ENCODE measurements at regions not wholly inside any gene's neighbourhood (a gene's known extent, or its start where the extent isn't known, plus 50 kb on each side); places are given as distances from the start of the nearest gene placed in this dataset.

GRCh38 chr6:113370508-113371502 is 486.3 kb upstream of the MARCKS start:
- TF ChIP-seq POLR2AphosphoS5 (IDR thresholded peaks at IDR 0.05) = no peak
- no peak for TF ChIP-seq POLR2A (IDR thresholded peaks at IDR 0.05; ENCODE audit: low read depth)
